ENCODE measurements at regions not wholly inside any gene's neighbourhood (a gene's known extent, or its start where the extent isn't known, plus 50 kb on each side); places are given as distances from the start of the nearest gene placed in this dataset.

DNA sequence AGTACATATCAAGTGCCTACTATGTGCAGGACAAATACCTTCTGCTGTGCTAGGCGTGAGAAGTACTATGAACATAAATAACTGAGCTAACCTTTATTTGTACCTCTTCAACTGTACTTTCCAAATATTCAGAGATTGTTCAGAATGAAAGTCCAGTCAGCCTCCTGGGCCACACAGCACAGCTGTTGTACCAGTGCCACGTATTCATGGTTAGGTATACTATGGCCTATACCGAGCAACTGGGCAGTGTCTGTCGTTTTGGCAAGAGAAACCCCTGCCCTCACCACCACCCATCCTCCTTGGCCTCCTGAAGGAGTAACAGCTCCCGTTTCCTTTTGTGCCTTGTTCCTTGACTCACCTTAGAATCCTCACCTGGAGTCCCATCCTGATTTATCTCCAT is 53.0 kb downstream of the RASSF10 start:
- DNase-seq (ENCODE audit: low spot score): no peak

DNA sequence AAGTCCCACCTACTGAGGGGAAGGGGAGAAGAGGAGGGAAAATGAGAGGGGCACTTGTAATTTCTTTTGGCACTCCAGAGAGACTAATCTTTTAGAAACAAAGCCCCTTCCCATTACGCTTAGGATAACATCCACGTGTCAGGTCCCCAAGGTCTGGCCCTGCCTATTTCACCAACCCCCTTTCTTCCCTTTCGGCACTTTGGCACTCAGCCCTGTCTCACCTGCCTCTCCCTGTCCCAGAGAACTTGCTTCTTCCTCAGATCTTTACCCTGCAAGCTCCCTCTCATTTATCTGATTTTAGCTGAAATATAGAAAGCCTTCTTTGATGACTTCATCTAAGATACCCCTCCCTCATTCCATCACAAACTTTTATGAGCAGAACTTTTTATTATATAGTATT is 55.5 kb downstream of the RASSF10 start:
- DNase-seq (ENCODE audit: low spot score): no peak

- no peak for DNase-seq (ENCODE audit: low spot score)
Measured at GRCh38 chr11:13065200-13065787, 56.2 kb downstream of the RASSF10 start.

- no peak for DNase-seq (ENCODE audit: low spot score)
Measured at GRCh38 chr11:13068211-13068610, 59.1 kb downstream of the RASSF10 start.

DNA sequence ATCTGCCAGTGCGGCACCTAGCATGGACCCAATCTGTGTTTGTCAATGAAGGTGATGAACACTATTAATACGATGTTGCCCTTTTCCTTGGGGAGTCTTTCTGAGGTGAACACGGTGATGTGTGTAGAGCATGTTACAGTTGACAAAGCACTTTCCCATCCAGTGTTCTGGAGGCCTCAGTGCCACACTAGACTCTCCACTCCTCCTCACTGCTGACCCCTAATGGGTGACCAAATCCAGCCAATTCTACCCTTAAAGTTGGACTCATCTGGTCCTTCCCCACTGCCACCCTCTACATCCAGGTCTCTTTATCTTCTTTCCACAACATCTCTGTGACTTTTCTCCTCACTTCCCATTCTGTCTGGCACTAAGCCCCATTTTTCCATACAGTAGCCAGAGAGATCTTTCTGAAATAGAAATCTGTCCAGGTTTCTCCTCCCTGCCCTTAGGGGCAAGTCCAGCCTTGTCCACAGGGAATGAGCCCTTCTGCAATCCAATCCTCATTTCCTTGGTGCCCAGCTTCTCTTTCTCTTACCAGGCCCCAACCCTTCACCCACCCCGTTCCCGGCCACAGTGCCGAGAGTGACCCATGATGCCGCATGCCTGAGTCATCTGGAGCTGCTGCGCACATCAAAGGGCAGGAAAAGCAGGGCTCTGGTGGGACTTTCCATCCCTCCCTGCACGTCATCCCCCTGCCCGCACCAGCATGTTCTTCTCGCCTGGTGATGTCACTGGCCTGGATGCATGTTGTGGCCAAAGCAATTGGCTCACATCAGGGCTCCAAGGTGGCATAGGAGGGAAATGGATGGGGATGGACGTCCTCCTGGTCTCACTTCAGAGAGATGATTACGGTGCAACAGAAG is 64.2 kb downstream of the RASSF10 start:
- no peak for DNase-seq (ENCODE audit: low spot score)

DNA sequence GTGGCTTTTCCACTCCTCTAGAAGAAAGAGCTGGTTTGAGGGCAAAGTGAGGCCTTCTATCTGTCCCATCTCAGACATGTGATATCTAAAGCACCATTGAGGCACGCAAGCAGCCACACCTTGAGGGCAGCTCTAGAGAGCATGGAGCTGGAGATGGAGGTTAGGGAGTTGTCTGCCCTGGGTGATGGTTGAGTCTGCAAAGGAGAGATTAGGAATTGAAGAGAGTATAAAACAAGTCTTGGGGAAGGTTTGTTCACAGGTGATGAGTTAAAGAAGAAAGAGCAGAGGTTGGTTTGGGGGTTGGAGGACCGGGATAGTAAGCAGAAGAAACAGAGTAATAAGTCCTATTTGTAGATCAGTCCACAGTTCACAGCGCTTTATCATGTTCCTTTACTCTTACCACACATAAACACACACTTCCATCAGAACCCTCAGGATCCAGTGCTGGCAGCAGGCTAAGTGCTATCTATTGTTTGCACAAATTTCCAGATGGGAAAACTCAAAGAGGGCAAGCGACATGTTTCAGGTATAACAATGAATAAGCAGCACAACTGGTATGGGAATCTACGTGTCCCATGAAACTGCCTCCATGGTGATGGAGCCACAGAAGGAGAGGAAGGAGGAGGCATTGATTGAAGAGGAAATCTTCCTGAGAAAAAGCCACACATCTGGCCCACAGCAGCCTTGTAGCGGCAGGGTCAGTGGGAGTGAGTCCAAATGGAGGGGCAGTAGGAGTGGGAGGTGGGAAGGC is 65.8 kb downstream of the RASSF10 start:
- DNase-seq (ENCODE audit: low spot score): no peak

GRCh38 chr11:13076961-13077360 is 67.8 kb downstream of the RASSF10 start:
- DNase-seq (ENCODE audit: low spot score): no peak

DNA sequence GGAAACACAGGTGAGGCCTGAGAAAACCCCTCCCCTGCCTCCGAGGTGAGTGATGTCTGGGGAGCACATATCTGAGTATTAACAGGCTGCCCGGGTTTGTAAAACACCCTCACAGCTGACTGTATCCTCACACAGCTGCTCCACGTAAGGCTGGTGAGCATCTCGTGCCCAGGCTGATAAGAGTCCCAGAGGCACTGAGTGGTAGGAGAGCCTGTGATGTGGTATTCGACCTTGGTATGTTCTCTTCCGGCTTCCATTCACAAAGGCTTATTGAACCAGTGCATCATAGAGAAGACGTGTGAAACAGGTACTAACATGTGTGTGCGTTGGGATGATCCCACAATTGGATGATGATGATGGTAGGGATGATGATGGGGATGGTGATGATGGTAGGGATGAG is 71.7 kb downstream of the RASSF10 start:
- DNase-seq (ENCODE audit: low spot score): no peak

DNA sequence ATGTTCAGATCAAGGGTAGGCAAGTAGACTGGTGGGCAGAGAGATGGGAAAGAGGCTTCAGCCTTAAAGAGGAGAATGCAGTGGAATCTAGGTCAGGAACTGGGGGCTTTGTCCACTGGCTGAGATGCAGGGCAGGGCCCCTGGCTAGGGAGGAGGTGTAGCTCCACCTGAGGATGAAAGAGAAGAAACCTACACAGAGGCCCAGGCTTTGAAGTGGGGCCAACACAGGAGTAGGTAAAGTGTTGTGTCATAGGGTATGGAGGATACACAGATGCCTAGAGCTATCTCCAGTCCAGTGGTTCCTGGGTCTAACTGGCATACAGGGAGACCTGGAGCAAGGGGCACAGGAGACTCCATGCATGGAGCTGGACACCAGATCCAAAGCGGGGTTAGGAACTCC is 73.5 kb downstream of the RASSF10 start:
- DNase-seq (ENCODE audit: low spot score): no peak

DNA sequence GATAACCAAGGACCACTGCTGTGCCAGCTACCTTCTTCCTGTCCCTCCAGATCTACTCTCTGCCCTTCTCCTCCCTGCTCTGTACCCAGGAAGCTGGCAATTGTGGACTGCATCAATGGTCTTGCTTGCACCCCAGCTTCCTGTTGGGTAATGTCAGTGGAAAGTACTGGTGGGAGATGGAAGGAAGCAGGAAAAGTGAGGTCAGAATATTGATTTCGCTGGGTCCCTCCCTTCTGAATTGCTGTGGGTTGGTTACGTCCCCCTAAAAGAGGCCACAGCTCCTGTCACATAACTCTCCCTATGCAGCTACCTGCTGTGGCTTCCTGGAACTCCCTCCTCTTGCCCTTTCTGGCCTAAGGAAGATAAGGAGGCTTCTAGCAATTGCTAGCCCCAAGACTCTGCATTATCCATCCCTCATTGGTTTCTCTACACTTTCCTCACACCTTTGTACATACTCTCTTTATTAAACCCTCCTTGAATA is 81.2 kb downstream of the RASSF10 start:
- DNase-seq (ENCODE audit: low spot score): no peak

DNA sequence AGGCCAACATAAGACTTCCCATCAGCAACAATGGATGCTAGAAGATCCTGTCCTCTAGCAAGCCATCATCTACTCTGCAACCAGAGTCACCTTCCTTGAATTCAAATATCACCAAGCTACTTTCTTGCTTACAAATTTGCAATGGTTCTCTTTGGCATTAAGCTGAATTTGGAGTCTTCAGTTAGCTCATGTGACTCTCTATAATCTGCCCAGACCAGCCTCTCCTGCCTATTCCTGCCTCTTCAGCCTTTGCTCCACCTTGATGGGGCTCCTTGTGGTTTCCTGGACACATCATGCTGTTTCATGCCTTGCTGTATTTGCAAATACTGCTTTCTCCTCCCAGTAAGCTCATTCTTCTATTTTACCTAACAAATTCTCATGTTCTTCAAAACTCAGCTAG is 82.3 kb downstream of the RASSF10 start:
- DNase-seq (ENCODE audit: low spot score): no peak

GRCh38 chr11:13091804-13092203 is 82.7 kb downstream of the RASSF10 start:
- DNase-seq (ENCODE audit: low spot score): no peak

GRCh38 chr11:13094930-13095687 is 86.0 kb downstream of the RASSF10 start:
- DNase-seq (ENCODE audit: low spot score): no peak

- peak; percentile 60 for DNase-seq (ENCODE audit: low spot score)
Measured at GRCh38 chr11:13098063-13098462, 88.9 kb downstream of the RASSF10 start.

DNA sequence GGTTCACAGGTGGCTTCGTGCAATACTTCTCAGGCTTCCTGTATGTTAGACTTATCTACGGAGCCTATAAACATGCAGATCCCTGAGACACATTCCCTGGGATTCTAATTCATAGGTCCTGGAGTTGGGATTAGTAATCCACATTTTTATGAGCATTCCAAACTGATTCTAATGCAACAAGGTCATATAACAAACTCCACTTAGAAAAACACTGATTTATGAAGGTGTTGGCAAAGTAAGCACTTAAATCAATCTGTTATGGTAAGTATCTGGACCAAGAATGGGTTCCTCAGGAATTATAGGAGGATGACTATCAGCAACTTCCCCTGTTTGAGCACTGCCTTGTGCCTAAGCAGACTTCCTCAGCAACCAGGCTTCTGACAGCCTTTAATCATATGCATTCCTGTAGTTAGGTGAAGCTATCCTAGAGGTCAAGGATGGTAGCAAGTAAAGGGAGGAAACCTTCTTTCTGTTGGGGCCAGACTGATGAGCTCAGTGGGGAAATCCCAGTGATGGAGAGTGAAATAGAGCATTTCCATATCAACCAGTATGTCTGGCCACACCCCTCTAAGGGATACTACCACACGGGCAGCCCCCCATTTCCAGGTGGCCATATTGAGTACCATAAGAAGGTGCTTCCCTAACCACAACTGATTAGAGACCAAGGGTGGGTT is 89.6 kb downstream of the RASSF10 start:
- DNase-seq (ENCODE audit: low spot score): no peak

DNA sequence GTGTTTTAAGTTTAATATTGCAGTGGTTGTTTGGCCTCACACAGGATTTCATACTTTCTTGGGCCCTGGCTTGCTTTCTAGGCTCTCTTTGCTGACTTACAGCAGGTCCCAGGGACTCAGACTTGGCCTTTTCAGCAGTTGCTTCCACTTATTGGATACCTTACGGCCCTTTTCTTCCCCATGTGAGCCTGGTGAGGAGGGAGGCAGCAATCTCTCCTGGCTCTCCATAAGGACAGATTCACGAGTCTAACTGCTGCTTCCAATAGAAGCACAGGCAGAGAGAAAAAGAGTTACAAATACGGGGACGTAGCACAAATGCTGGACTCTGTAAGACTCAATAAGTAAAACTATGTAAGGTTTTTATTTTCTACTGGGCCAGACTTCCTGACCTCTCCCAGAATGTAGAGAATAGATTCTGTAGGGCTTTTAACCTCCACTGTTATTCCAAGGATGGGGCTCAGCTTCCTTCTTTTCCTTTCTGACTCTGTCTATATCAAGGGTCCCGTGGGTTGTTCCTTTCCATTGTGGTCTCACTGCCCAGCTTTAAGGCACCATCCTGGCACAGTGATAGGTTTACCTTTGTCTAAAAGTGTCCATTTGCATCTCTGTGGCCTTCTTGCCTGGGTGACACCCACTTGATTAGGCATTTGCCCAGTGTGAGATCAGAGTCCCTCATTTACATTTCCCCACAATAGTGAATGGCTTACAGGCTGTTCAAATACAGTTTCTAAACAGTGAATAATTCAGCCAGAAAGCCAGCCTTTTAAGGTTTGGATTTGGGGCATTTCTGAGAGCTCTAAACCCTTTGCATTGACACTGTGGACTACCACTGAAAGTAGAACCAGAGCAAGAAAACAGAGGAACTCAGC is 92.8 kb downstream of the RASSF10 start:
- no peak for DNase-seq (ENCODE audit: low spot score)

- DNase-seq (ENCODE audit: low spot score): no peak
Measured at GRCh38 chr11:13102513-13102840, 93.4 kb downstream of the RASSF10 start.

GRCh38 chr11:13102865-13103539 is 93.9 kb downstream of the RASSF10 start:
- no peak for DNase-seq (ENCODE audit: low spot score)

GRCh38 chr11:13103962-13104554 is 94.9 kb downstream of the RASSF10 start:
- DNase-seq (ENCODE audit: low spot score): no peak
